Endothelial cell of umbilical vein (primary cell): ENCODE measurements at regions not wholly inside any gene's neighbourhood (a gene's known extent, or its start where the extent isn't known, plus 50 kb on each side); places are given as distances from the start of the nearest gene placed in this dataset.

ENCODE experiments used
- BruUV-seq: library from RNA; stranded (reverse); fragments of 400-500 nt; replicated peaks from 2 replicates; lab custom pipeline; 2021; lab: Mats Ljungman, UMichigan
- CTCF ChIA-PET: fragments of 300-600, 350-600 bp; sonication (Branson Sonifier 250); formaldehyde crosslinking; loops from one replicate; lab custom pipeline; 2021; ENCODE audit warnings: antibody characterized with exemption, inconsistent platforms; lab: Charles Lee
- POLR2A ChIA-PET: fragments of 300-600, 350-600 bp; sonication (Branson Sonifier 250); formaldehyde crosslinking; loops from one replicate; lab custom pipeline; 2021; ENCODE audit warnings: antibody characterized with exemption, inconsistent platforms; lab: Charles Lee
- DNase-seq: peaks from one replicate; pipeline ENCODE4 v3.0.0-alpha.2; 2011; ENCODE audit warnings: low read depth, low spot score
- FAIRE-seq: peaks from 2 replicates; lab custom pipeline; 2011; peaks lifted over from hg19 to GRCh38; lab: Jason Lieb, UNC
- H2AFZ ChIP-seq: 2 replicates; pipeline ENCODE4 v1.6.0; 2012; ENCODE audit warnings: low read depth, low read length, control low read depth, inconsistent platforms
- H3K27ac ChIP-seq: 2 replicates; pipeline ENCODE4 v1.5.1; 2011; ENCODE audit warnings: low read depth, mild to moderate bottlenecking, control low read depth, low read length, moderate library complexity; ENCODE audit not compliant: insufficient read depth
- H3K27me3 ChIP-seq, 2 experiments: 2 replicates each; pipeline versions ENCODE4 v1.6.0 to v1.6.1; 2011; ENCODE audit warnings: low read length in 2 of 2, mixed read lengths in 1 of 2; ENCODE audit not compliant: control insufficient read depth in 2 of 2, insufficient read depth in 2 of 2
- H3K36me3 ChIP-seq, 2 experiments: 2 replicates in 1 of 2; 3 replicates in 1 of 2; pipeline ENCODE4 v1.5.1; 2011; ENCODE audit warnings: low read length in 2 of 2, mild to moderate bottlenecking in 1 of 2, moderate library complexity in 1 of 2; ENCODE audit not compliant: control insufficient read depth in 2 of 2, insufficient read depth in 2 of 2; ENCODE audit errors: extremely low read depth in 1 of 2
- H3K4me1 ChIP-seq: 3 replicates; pipeline ENCODE4 v1.5.1; 2011; ENCODE audit warnings: mild to moderate bottlenecking, low read length; ENCODE audit not compliant: control insufficient read depth, insufficient read depth; ENCODE audit errors: extremely low read depth
- H3K4me2 ChIP-seq: 2 replicates; pipeline ENCODE4 v1.6.1; 2011; ENCODE audit warnings: low read length, control low read depth, mixed read lengths; ENCODE audit not compliant: insufficient read depth
- H3K4me3 ChIP-seq, 3 experiments: fragments of 200-600 bp in 1 of 3; sonication (generic), shearing (Covaris generic) in 1 of 3; replicated peaks in 1 of 3; 2 replicates each; pipeline ENCODE4 v1.5.1; 2011 to 2016; ENCODE audit warnings: control low read depth in 3 of 3, low read length in 3 of 3, mild to moderate bottlenecking in 2 of 3, inconsistent platforms in 1 of 3, low read depth in 1 of 3, moderate library complexity in 1 of 3; ENCODE audit not compliant: insufficient read depth in 1 of 3
- H3K79me2 ChIP-seq: 2 replicates; pipeline ENCODE4 v1.6.0; 2012; ENCODE audit warnings: low read length, inconsistent platforms; ENCODE audit not compliant: control insufficient read depth, insufficient read depth
- H3K9ac ChIP-seq: replicated peaks from 2 replicates; pipeline ENCODE3; 2011; ENCODE audit warnings: low read length, control low read depth; ENCODE audit not compliant: insufficient read depth; ENCODE audit errors: extremely low read depth
- H3K9me1 ChIP-seq: replicated peaks from 3 replicates; pipeline ENCODE4 v1.6.0; 2011; ENCODE audit warnings: mild to moderate bottlenecking, low read length; ENCODE audit not compliant: control insufficient read depth, insufficient read depth; ENCODE audit errors: extremely low read depth
- H3K9me3 ChIP-seq: replicated peaks from 2 replicates; pipeline ENCODE4 v1.5.1; 2012; ENCODE audit warnings: low read length, inconsistent platforms; ENCODE audit not compliant: control insufficient read depth, insufficient read depth
- H4K20me1 ChIP-seq: replicated peaks from 2 replicates; pipeline ENCODE3; 2011; ENCODE audit warnings: mild to moderate bottlenecking, low read length; ENCODE audit not compliant: control insufficient read depth, insufficient read depth; ENCODE audit errors: extremely low read depth
- CTCF ChIP-seq, 2 donors: IDR thresholded peaks; 1 replicate in 1 of 2; 2 replicates in 1 of 2; pipeline ENCODE4 v1.5.1; 2011; ENCODE audit warnings: low read length in 2 of 2, mild to moderate bottlenecking in 2 of 2, moderate library complexity in 2 of 2, control low read depth in 1 of 2, inconsistent platforms in 1 of 2, low read depth in 1 of 2; ENCODE audit not compliant: insufficient read depth in 1 of 2; ENCODE audit errors: extremely low read depth in 1 of 2
- EZH2 ChIP-seq: IDR thresholded peaks from 2 replicates; pipeline ENCODE4 v1.6.1; 2012; ENCODE audit warnings: borderline replicate concordance, low read depth, mild to moderate bottlenecking, moderate library complexity, low read length, inconsistent platforms; ENCODE audit not compliant: severe bottlenecking
- GATA2 ChIP-seq: IDR thresholded peaks from 2 replicates; pipeline ENCODE4 v1.7.0; 2011; ENCODE audit warnings: low read depth, mild to moderate bottlenecking, moderate library complexity, mixed read lengths, low read length; ENCODE audit not compliant: insufficient read length, insufficient read depth
- JUN ChIP-seq: IDR thresholded peaks from 2 replicates; pipeline ENCODE4 v1.6.1; 2011; ENCODE audit warnings: borderline replicate concordance, low read depth; ENCODE audit not compliant: insufficient read length, insufficient read depth
- POLR2AphosphoS5 ChIP-seq: IDR thresholded peaks from 2 replicates; pipeline ENCODE4 v1.6.1; 2012; ENCODE audit warnings: low read depth, mild to moderate bottlenecking, control low read depth, low read length, moderate library complexity; ENCODE audit not compliant: insufficient read depth
- dilution Hi-C: fragments of 300-500 bp; cut with MboI; formaldehyde crosslinking; loops from one replicate; pipeline ENCODE4 v1.15.0; 2019; ENCODE audit warnings: low sequenced_read_pairs; ENCODE audit not compliant: extremely low pct_ligation_motif_present
- intact Hi-C: fragments of 100-400 bp; cut with micrococcal nuclease; formaldehyde crosslinking; loops from one replicate; pipeline ENCODE4 v1.10.0; 2022

GRCh38 chr15:35665896-35666536, 120.1 kb upstream of the DPH6 start:
- H3K27me3 ChIP-seq: no peaks in the 10 kb centered on the region
- no peak overlapping the region for H3K27ac ChIP-seq
- ChIA-PET CTCF (no interaction called here), POLR2A (no interaction called here)
- no peaks in the 10 kb centered on the region for H3K36me3 ChIP-seq
- H4K20me1 ChIP-seq: no peaks in the 10 kb centered on the region
- H3K9me1 ChIP-seq: no peaks in the 10 kb centered on the region
- peak overlapping the region; percentile 42 for H3K4me2 ChIP-seq
- intact Hi-C loops: no loop called here
- DNase-seq (peak; percentile 64), FAIRE-seq (no peak)
- BruUV-seq: no TSS peak
- H3K4me3 ChIP-seq: no peak overlapping the region
- TF ChIP-seq JUN (no peak), EZH2 (no peak), GATA2 (no peak), POLR2AphosphoS5 (no peak), CTCF (IDR thresholded peaks at IDR 0.05; ENCODE audit: extremely low read depth in 1 of 2, insufficient read depth in 1 of 2, low read depth in 1 of 2, low read length in 2 of 2) (no peak)
- dilution Hi-C loops: no loop called here
- no peaks in the 10 kb centered on the region for H3K9me3 ChIP-seq
- peak overlapping the region; percentile 73 for H2AFZ ChIP-seq
- H3K79me2 ChIP-seq: no peaks in the 10 kb centered on the region
- peaks cover 20% of the 10 kb centered on the region for H3K4me1 ChIP-seq
- no peak overlapping the region for H3K9ac ChIP-seq
